NCI-H146 treated with DMSO at 0.1 percent for 48 hours (cell line): ENCODE measurements at regions not wholly inside any gene's neighbourhood (a gene's known extent, or its start where the extent isn't known, plus 50 kb on each side); places are given as distances from the start of the nearest gene placed in this dataset.

Experiments
- DNase-seq: peaks from one replicate; lab custom pipeline; 2025; ENCODE audit not compliant: unreplicated experiment; lab: John Stamatoyannopoulos, UW

GRCh38 chr11:76721755-76722677, 51.5 kb upstream of the LRRC32 start:
- peak; percentile 55 for DNase-seq

- no peak for DNase-seq
Observed at GRCh38 chr11:76723142-76723541, 52.6 kb upstream of the LRRC32 start.

GRCh38 chr11:76723548-76723947, 53.0 kb upstream of the LRRC32 start:
- DNase-seq: no peak

GRCh38 chr11:76724171-76724768, 53.7 kb upstream of the LRRC32 start:
- DNase-seq: no peak

GRCh38 chr11:76728227-76728626, 54.9 kb upstream of the TSKU start:
- no peak for DNase-seq

GRCh38 chr11:76728778-76729177, 54.4 kb upstream of the TSKU start:
- no peak for DNase-seq

- no peak for DNase-seq
Observed at GRCh38 chr11:76729214-76729613, 53.9 kb upstream of the TSKU start.

GRCh38 chr11:76730887-76731565, 52.1 kb upstream of the TSKU start:
- no peak for DNase-seq

- no peak for DNase-seq
Observed at GRCh38 chr11:76732643-76733042, 50.5 kb upstream of the TSKU start.
